Adrenal gland (tissue), 5 donors: ENCODE measurements at regions not wholly inside any gene's neighbourhood (a gene's known extent, or its start where the extent isn't known, plus 50 kb on each side); places are given as distances from the start of the nearest gene placed in this dataset.

ENCODE experiments used
- CTCF ChIP-seq, 6 experiments: fragments of 450-650 bp in 4 of 6; fragments of 200-600 bp in 2 of 6; sonication (generic) in 1 of 6; IDR thresholded peaks; 1 replicate in 5 of 6; 2 replicates in 1 of 6; pipeline versions ENCODE4 v1.5.1 to v1.8.0; 2016 to 2021; ENCODE audit warnings: antibody characterized with exemption in 6 of 6, mild to moderate bottlenecking in 2 of 6, moderate library complexity in 1 of 6
- POLR2A ChIP-seq, 2 donors: fragments of 450-650 bp; IDR thresholded peaks; one replicate each; pipeline ENCODE4 v1.6.1; 2017; ENCODE audit warnings: antibody characterized with exemption in 2 of 2, mild to moderate bottlenecking in 2 of 2, moderate library complexity in 1 of 2
- donor health status: DM: no; HTN: no; CAD: no.

- TF ChIP-seq CTCF (IDR thresholded peaks at IDR 0.05) (no peak), POLR2A (IDR thresholded peaks at IDR 0.05) (no peak)
Observed at GRCh38 chr17:70271672-70272071, 102.3 kb downstream of the KCNJ2 start.
